ENCODE measurements at regions not wholly inside any gene's neighbourhood (a gene's known extent, or its start where the extent isn't known, plus 50 kb on each side); places are given as distances from the start of the nearest gene placed in this dataset.
A peak's percentile ranks its signal among the peaks of the same experiment; 100 is the strongest.

DNA sequence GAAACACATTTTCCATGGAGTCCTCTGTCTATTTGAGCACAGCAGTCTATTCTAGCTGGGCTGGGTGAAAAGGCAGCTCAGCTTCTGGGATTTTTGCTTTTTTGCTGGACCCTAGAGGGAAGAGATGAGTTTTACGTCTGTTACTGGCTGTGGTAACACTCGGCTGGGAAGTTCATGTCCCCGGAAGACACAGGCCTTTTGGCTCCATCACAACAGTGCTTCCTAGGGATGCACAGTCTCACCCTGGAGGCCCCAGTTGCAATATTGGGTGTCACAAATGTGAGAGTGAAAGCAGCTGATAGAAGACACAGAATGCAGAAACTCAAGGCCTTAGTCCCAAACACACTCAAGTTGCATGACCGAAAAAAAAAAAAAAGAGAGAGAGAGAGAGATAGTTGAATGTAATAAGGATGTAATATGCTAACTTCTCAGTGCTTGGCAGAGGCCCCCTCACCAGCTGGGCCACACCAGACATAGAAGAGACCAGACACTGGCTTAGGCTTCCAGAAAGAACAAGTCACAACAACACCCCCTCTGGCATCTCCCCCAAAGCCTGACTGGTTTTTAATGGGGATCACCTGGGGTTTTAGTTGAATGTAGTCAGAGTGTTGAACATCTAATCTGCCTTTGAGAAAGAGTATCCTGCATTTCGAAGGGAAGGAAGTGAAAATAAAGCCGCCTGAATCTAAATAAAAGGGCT is 545.4 kb upstream of the FZD8 start:
- no peaks in the 10 kb centered on the region for H3K9me1 ChIP-seq (ENCODE audit: insufficient read depth, low read length)
- H3K56ac ChIP-seq (ENCODE audit: extremely low read depth, insufficient read depth, low read length): no peak overlapping the region
- dilution Hi-C loops (cut with HindIII; ENCODE audit: low sequenced_read_pairs, unreplicated experiment) (no loop called here), intact Hi-C loops (cut with micrococcal nuclease) (no loop called here), in situ Hi-C loops (cut with MboI; ENCODE audit: low sequenced_read_pairs) (no loop called here)
- H3K27me3 ChIP-seq (ENCODE audit: control insufficient read depth, insufficient read depth, low read length): no peaks in the 10 kb centered on the region
- peak overlapping the region; percentile 74 for H2AFZ ChIP-seq (replicated peaks; ENCODE audit: low read length, poor library complexity)
- H3K14ac ChIP-seq (replicated peaks; ENCODE audit: low read depth, low read length): no peak overlapping the region
- POLR2A ChIA-PET (ENCODE audit: unreplicated experiment): no interaction called here
- 0 out of 2 replicates have a peak, but pooled peaks cover 2% of the 10 kb centered on the region for H3K4me1 ChIP-seq (ENCODE audit: control insufficient read depth, insufficient read depth, low read length)
- H2BK120ac ChIP-seq (ENCODE audit: low read depth, low read length): no peak overlapping the region
- no peak overlapping the region for H3K9ac ChIP-seq (ENCODE audit: low read depth, low read length)
- H4K8ac ChIP-seq (ENCODE audit: low read depth in 2 of 2, low read length in 2 of 2): no peak overlapping the region
- no peak for TF ChIP-seq POLR2A (IDR thresholded peaks at IDR 0.05; ENCODE audit: low read depth, low read length)
- TF ChIP-seq MAZ (IDR thresholded peaks at IDR 0.05; ENCODE audit: borderline replicate concordance, low read depth, low read length): no peak
- TF ChIP-seq CEBPB (IDR thresholded peaks at IDR 0.05; ENCODE audit: low read depth, low read length): no peak
- TF ChIP-seq RCOR1 (IDR thresholded peaks at IDR 0.05; ENCODE audit: insufficient replicate concordance, low read length): no peak
- TF ChIP-seq RFX5 (IDR thresholded peaks at IDR 0.05; ENCODE audit: low read depth, low read length): no peak
- TF ChIP-seq BHLHE40 (IDR thresholded peaks at IDR 0.05; ENCODE audit: low read depth, low read length): no peak
- H3K18ac ChIP-seq (ENCODE audit: low read depth, low read length): no peak overlapping the region
- no peak overlapping the region for H2BK20ac ChIP-seq (ENCODE audit: low read depth, low read length)
- H4K5ac ChIP-seq (ENCODE audit: low read depth, low read length): no peak overlapping the region
- no TSS peak for BruUV-seq (replicated peaks)
- H2AK5ac ChIP-seq (ENCODE audit: low read depth, low read length): no peak overlapping the region
- no peak overlapping the region for H2BK15ac ChIP-seq (ENCODE audit: low read depth, low read length)
- no peaks in the 10 kb centered on the region for H3K36me3 ChIP-seq (ENCODE audit: control insufficient read depth, insufficient read depth, low read length)
- H4K91ac ChIP-seq (ENCODE audit: insufficient read depth, low read depth, low read length): no peak overlapping the region
- no peaks in the 10 kb centered on the region for H3K79me1 ChIP-seq (ENCODE audit: low read depth in 1 of 2, low read length in 2 of 2)
- H4K20me1 ChIP-seq (ENCODE audit: insufficient read depth, low read length): no peaks in the 10 kb centered on the region
- H3K4ac ChIP-seq (ENCODE audit: low read depth, low read length): no peak overlapping the region; the same call in 1 of the 2 replicates
- DNase-seq (no peak), ATAC-seq (ENCODE audit: low read depth) (no peak)
- peaks cover 7% of the 10 kb centered on the region for H3K9me3 ChIP-seq (ENCODE audit: control insufficient read depth, insufficient read depth, low read length)
- H3K4me2 ChIP-seq (ENCODE audit: low read depth, low read length): no peak overlapping the region; the same call in 1 of the 2 replicates
- H2AK9ac ChIP-seq (replicated peaks; ENCODE audit: low read depth, low read length, poor library complexity): no peak overlapping the region
- no peak overlapping the region for H3K4me3 ChIP-seq (ENCODE audit: insufficient read depth, low read depth, low read length)
- H3K23ac ChIP-seq (ENCODE audit: low read depth, low read length): no peak overlapping the region
- H2BK5ac ChIP-seq (ENCODE audit: low read depth, low read length, poor library complexity, severe bottlenecking): no peak overlapping the region
- CTCF ChIA-PET: interaction anchor here (0.7 kb wide), 1 partner anchor 1070 kb away, joined by 5 read pairs; no protein-coding TSS in a partner anchor
- no peak overlapping the region for H3K27ac ChIP-seq (ENCODE audit: insufficient read depth, low read length)
- WGBS, 2 experiments (ENCODE audit: extremely low coverage in 2 of 2, insufficient read length in 1 of 2): 51% methylated on average over 2 of the region's 6 CpGs; no CpG with 5 or more reads in 1 of the 2 experiments

Data from IMR-90 (cell line).